OCI-LY7 (cell line): ENCODE measurements at regions not wholly inside any gene's neighbourhood (a gene's known extent, or its start where the extent isn't known, plus 50 kb on each side); places are given as distances from the start of the nearest gene placed in this dataset.

Experiments
- CTCF ChIP-seq: fragments of 200-600 bp; sonication (generic); conservative IDR thresholded peaks from 2 replicates; pipeline ENCODE4 v1.5.1; 2014; ENCODE audit warnings: mild to moderate bottlenecking, antibody characterized with exemption, low read length, moderate library complexity, mixed read lengths
- EZH2phosphoT487 ChIP-seq: fragments of 200-600 bp; sonication (generic); IDR thresholded peaks from 2 replicates; pipeline ENCODE4 v1.6.1; 2018; ENCODE audit warnings: low read depth, borderline replicate concordance, mild to moderate bottlenecking, mixed run types, antibody characterized with exemption, low read length, moderate library complexity, mixed read lengths

- TF ChIP-seq CTCF = no peak
- no peak for TF ChIP-seq EZH2phosphoT487
Measured at GRCh38 chr14:54230645-54231044, 166.2 kb upstream of the CDKN3 start.
